T-helper 17 cell (primary cell): ENCODE measurements at regions not wholly inside any gene's neighbourhood (a gene's known extent, or its start where the extent isn't known, plus 50 kb on each side); places are given as distances from the start of the nearest gene placed in this dataset.
"Not testable (repeated sequence)": the region's sequence is repeated elsewhere in the genome, so short reads cannot be mapped to it uniquely, and the experiment has no call there.

Source experiments
- ATAC-seq: fragments of 150-1000 bp; cut with Tn5 transposase; 2 replicates; pipeline ENCODE4 v1.10.0; 2021; ENCODE audit warnings: mild to moderate bottlenecking, moderate library complexity
- DNase-seq, 3 donors: peaks; one replicate each; pipeline versions ENCODE4 v3.0.0 to v3.0.0-alpha.2; 2020 to 2021
- H3K9me3 ChIP-seq: one replicate; pipeline ENCODE4 v1.7.0; 2013; ENCODE audit warnings: low read length, mild to moderate bottlenecking; ENCODE audit not compliant: control insufficient read depth, poor library complexity, severe bottlenecking
- H3K27ac Mint-ChIP-seq: one replicate; pipeline ENCODE4 v1.8.0; 2022; ENCODE audit warnings: mild to moderate bottlenecking, moderate library complexity, mixed read lengths
- H3K27me3 Mint-ChIP-seq: one replicate; pipeline ENCODE4 v1.8.0; 2022; ENCODE audit warnings: mixed read lengths
- H3K36me3 Mint-ChIP-seq: one replicate; pipeline ENCODE4 v1.8.0; 2022; ENCODE audit warnings: low read depth, mixed read lengths
- H3K4me1 Mint-ChIP-seq: one replicate; pipeline ENCODE4 v1.8.0; 2022; ENCODE audit warnings: mild to moderate bottlenecking, mixed read lengths
- H3K4me3 Mint-ChIP-seq: one replicate; pipeline ENCODE4 v1.8.0; 2022; ENCODE audit warnings: mild to moderate bottlenecking, moderate library complexity, mixed read lengths

DNA sequence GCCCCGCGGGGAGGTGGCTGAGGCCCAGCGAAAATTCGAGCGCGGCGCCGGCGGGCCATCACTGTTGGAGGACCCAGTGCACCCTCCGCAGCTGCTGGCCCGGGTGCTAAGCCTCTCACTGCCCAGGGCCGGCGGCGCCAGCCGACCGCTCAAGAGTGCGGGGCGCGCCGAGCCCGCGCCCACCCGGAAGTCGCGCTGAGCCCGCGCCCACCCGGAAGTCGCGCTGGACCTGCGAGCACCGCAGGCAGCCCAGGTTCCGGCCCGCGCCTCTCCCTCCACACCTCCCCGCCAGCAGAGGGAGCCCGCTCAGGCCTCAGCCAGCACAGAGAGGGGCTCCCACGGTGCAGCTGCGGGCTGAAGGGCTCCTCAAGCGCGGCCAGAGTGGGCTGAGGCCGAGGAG is 165.5 kb upstream of the BDP1 start:
- peak in 1 of 3 donors; percentile 30 for DNase-seq
- not testable (repeated sequence) for H3K27me3 Mint-ChIP-seq, ATAC-seq, H3K36me3 Mint-ChIP-seq, H3K9me3 ChIP-seq, H3K27ac Mint-ChIP-seq, H3K4me3 Mint-ChIP-seq, H3K4me1 Mint-ChIP-seq

DNA sequence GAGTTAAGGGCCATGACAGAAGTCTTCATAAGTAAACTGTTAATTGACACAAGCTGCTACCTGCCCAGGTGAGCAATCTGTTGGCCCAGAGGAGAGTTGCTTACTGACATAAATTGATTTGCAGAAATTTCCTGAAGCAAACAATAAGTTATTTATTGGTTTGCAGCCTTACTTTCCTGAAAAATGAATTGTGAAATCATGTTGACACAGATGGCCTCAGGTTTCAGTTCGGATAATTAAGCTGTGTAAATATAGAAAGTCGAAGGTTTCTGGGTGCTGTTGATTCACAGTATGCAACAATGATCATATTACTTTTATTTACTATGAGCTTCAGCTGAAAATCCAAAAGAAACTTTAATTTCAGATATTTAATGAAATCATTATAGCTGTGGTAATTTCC is 164.5 kb upstream of the BDP1 start:
- not testable (repeated sequence) for H3K27me3 Mint-ChIP-seq, H3K9me3 ChIP-seq, H3K4me3 Mint-ChIP-seq, H3K27ac Mint-ChIP-seq, H3K4me1 Mint-ChIP-seq, ATAC-seq, DNase-seq, H3K36me3 Mint-ChIP-seq
